ENCODE measurements at regions not wholly inside any gene's neighbourhood (a gene's known extent, or its start where the extent isn't known, plus 50 kb on each side); places are given as distances from the start of the nearest gene placed in this dataset.

GRCh38 chr9:80806671-80807070 is 882.7 kb downstream of the TLE1 start (continued):
- TF ChIP-seq KDM5A (IDR thresholded peaks at IDR 0.05; ENCODE audit: low read length) (no peak), FOSL1 (IDR thresholded peaks at IDR 0.05; ENCODE audit: insufficient read depth, low read depth, low read length) (no peak), NRF1 (IDR thresholded peaks at IDR 0.05; ENCODE audit: low read depth, low read length) (no peak), SP4 (IDR thresholded peaks at IDR 0.05; ENCODE audit: low read length) (no peak), SIX5 (IDR thresholded peaks at IDR 0.05; ENCODE audit: low read depth, low read length) (no peak), MAFK (IDR thresholded peaks at IDR 0.05; ENCODE audit: low read depth, low read length) (no peak), RAD21 (IDR thresholded peaks at IDR 0.05 in 1 of 2, conservative IDR thresholded peaks at IDR 0.05 in 1 of 2; ENCODE audit: low read depth in 2 of 2, low read length in 2 of 2) (no peak), JUN (IDR thresholded peaks at IDR 0.05; ENCODE audit: low read depth, low read length) (no peak), SP2 (IDR thresholded peaks at IDR 0.05; ENCODE audit: low read length) (no peak), RNF2 (IDR thresholded peaks at IDR 0.05; ENCODE audit: borderline replicate concordance, low read depth, low read length, missing control alignments, poor library complexity, severe bottlenecking) (no peak)
